Prostate gland (tissue), 2 donors: ENCODE measurements at regions not wholly inside any gene's neighbourhood (a gene's known extent, or its start where the extent isn't known, plus 50 kb on each side); places are given as distances from the start of the nearest gene placed in this dataset.

ENCODE experiments used
- DNase-seq: peaks from one replicate; pipeline ENCODE4 v3.0.0-alpha.2; 2019; ENCODE audit warnings: low spot score
- H3K27ac ChIP-seq, 2 donors: fragments of 200-600 bp; sonication (generic); 2 replicates each; pipeline ENCODE4 v1.5.1; 2017 to 2019
- H3K27me3 ChIP-seq: fragments of 200-600 bp; sonication (generic); replicated peaks from 2 replicates; pipeline ENCODE4 v1.5.1; 2019; ENCODE audit not compliant: insufficient read depth
- H3K36me3 ChIP-seq, 2 donors: fragments of 200-600 bp; sonication (generic); 1 replicate in 1 of 2; 2 replicates in 1 of 2; pipeline versions ENCODE4 v1.5.1 to v1.8.1; 2017 to 2019
- H3K4me1 ChIP-seq: fragments of 200-600 bp; sonication (generic); replicated peaks from 2 replicates; pipeline ENCODE4 v1.5.1; 2019
- H3K4me3 ChIP-seq, 2 donors: fragments of 200-600 bp; sonication (generic); 2 replicates each; pipeline ENCODE4 v1.5.1; 2017 to 2019
- H3K9me3 ChIP-seq: fragments of 200-600 bp; sonication (generic); 2 replicates; pipeline ENCODE4 v1.5.1; 2017
- CTCF ChIP-seq, 4 experiments: fragments of 200-600 bp in 2 of 4; fragments of 450-650 bp in 2 of 4; sonication (generic) in 2 of 4; IDR thresholded peaks; 1 replicate in 3 of 4; 2 replicates in 1 of 4; pipeline ENCODE4 v1.5.1; 2016 to 2019; ENCODE audit warnings: antibody characterized with exemption in 4 of 4, mild to moderate bottlenecking in 2 of 4, moderate library complexity in 2 of 4
- POLR2A ChIP-seq: fragments of 450-650 bp; IDR thresholded peaks from one replicate; pipeline ENCODE4 v1.6.1; 2016; ENCODE audit warnings: antibody characterized with exemption, mild to moderate bottlenecking
- POLR2AphosphoS5 ChIP-seq: sonication (generic); formaldehyde crosslinking; IDR thresholded peaks from one replicate; pipeline ENCODE4 v1.6.1; 2017; ENCODE audit warnings: antibody characterized with exemption
- WGBS: methylation state at CpG from one replicate; pipeline ENCODE4 v1.1.5; 2018; 5-methylcytosine and 5-hydroxymethylcytosine counted together
- intact Hi-C: fragments of 100-400 bp; cut with DNase I; formaldehyde crosslinking; loops from one replicate; pipeline ENCODE4 v1.14.2; 2022

- Histone ChIP-seq H3K9me3 (no peaks in the 10 kb centered on the region), H3K27me3 (no peaks in the 10 kb centered on the region), H3K4me1 (no peaks in the 10 kb centered on the region), H3K4me3 (no peak overlapping the region), H3K27ac (no peak overlapping the region), H3K36me3 (no peaks in the 10 kb centered on the region)
- intact Hi-C loops, result no loop called here
- no peak for DNase-seq
- TF ChIP-seq POLR2AphosphoS5 (no peak), CTCF (IDR thresholded peaks at IDR 0.05) (no peak), POLR2A (no peak)
- WGBS, result 71% methylated on average over 3 of the region's 3 CpGs
These were observed 88.6 kb downstream of the GPAM start for GRCh38 chr10:112094984-112095383.

GRCh38 chr10:112095731-112096130 lies 87.8 kb downstream of the GPAM start:
- WGBS, result 51% methylated on average over 5 of the region's 5 CpGs
- no peak for DNase-seq
- no peak overlapping the region for H3K4me3 ChIP-seq
- no peak overlapping the region for H3K27ac ChIP-seq
- no peaks in the 10 kb centered on the region for H3K36me3 ChIP-seq
- intact Hi-C loops, result no loop called here
- no peaks in the 10 kb centered on the region for H3K9me3 ChIP-seq
- H3K4me1 ChIP-seq, result no peaks in the 10 kb centered on the region
- no peak for TF ChIP-seq CTCF (IDR thresholded peaks at IDR 0.05)
- no peak for TF ChIP-seq POLR2AphosphoS5
- TF ChIP-seq POLR2A, result no peak
- no peaks in the 10 kb centered on the region for H3K27me3 ChIP-seq

GRCh38 chr10:112098682-112099081 lies 84.9 kb downstream of the GPAM start:
- Histone ChIP-seq H3K4me1 (no peaks in the 10 kb centered on the region), H3K9me3 (no peaks in the 10 kb centered on the region), H3K4me3 (no peak overlapping the region), H3K27ac (no peak overlapping the region), H3K27me3 (no peaks in the 10 kb centered on the region), H3K36me3 (no peaks in the 10 kb centered on the region)
- intact Hi-C loops, result no loop called here
- no peak for DNase-seq
- 60% methylated on average over 3 of the region's 3 CpGs for WGBS
- TF ChIP-seq POLR2AphosphoS5 (no peak), CTCF (IDR thresholded peaks at IDR 0.05) (no peak), POLR2A (no peak)
